Hepatocyte (in vitro differentiated cells): ENCODE measurements at regions not wholly inside any gene's neighbourhood (a gene's known extent, or its start where the extent isn't known, plus 50 kb on each side); places are given as distances from the start of the nearest gene placed in this dataset.

Experiments
- DNase-seq: peaks from one replicate; pipeline ENCODE4 v3.0.0-alpha.2; 2016; ENCODE audit warnings: low spot score
- H2AFZ ChIP-seq: fragments of 200-600 bp; sonication (generic); 2 replicates; pipeline ENCODE4 v1.6.0; 2016; ENCODE audit warnings: antibody characterized with exemption, mild to moderate bottlenecking
- H3K27ac ChIP-seq: fragments of 200-600 bp; sonication (generic); 2 replicates; pipeline ENCODE4 v1.5.1; 2016; ENCODE audit warnings: mild to moderate bottlenecking
- H3K27me3 ChIP-seq: fragments of 200-600 bp; sonication (generic); 2 replicates; pipeline ENCODE4 v1.6.1; 2016
- H3K36me3 ChIP-seq: fragments of 200-600 bp; sonication (generic); replicated peaks from 2 replicates; pipeline ENCODE4 v1.5.1; 2016; ENCODE audit warnings: low read depth; ENCODE audit not compliant: insufficient read depth
- H3K4me1 ChIP-seq: fragments of 200-600 bp; sonication (generic); 2 replicates; pipeline ENCODE4 v1.5.1; 2016; ENCODE audit warnings: mild to moderate bottlenecking, moderate library complexity; ENCODE audit not compliant: insufficient read depth
- H3K4me2 ChIP-seq: fragments of 200-600 bp; sonication (generic); 2 replicates; pipeline ENCODE4 v1.6.0; 2016
- H3K4me3 ChIP-seq: fragments of 200-600 bp; sonication (generic); 2 replicates; pipeline ENCODE4 v1.5.1; 2016; ENCODE audit warnings: mild to moderate bottlenecking
- H3K79me2 ChIP-seq: fragments of 200-600 bp; sonication (generic); 2 replicates; pipeline ENCODE4 v1.6.0; 2017; ENCODE audit warnings: mild to moderate bottlenecking
- H3K9me2 ChIP-seq: fragments of 200-600 bp; sonication (generic); replicated peaks from 2 replicates; pipeline ENCODE4 v1.6.0; 2017; ENCODE audit warnings: mild to moderate bottlenecking; ENCODE audit not compliant: insufficient read depth
- H3K9me3 ChIP-seq: fragments of 200-600 bp; sonication (generic); 2 replicates; pipeline ENCODE4 v1.5.1; 2016; ENCODE audit warnings: low read depth, mild to moderate bottlenecking
- H4K20me1 ChIP-seq: fragments of 200-600 bp; sonication (generic); 2 replicates; pipeline ENCODE4 v1.6.0; 2016; ENCODE audit warnings: mild to moderate bottlenecking; ENCODE audit not compliant: insufficient read depth, poor library complexity, severe bottlenecking
- EZH2 ChIP-seq: fragments of 200-600 bp; sonication (generic); IDR thresholded peaks from 2 replicates; pipeline ENCODE4 v1.6.1; 2016; ENCODE audit warnings: antibody characterized with exemption, mild to moderate bottlenecking, borderline replicate concordance
- EZH2phosphoT487 ChIP-seq: fragments of 200-600 bp; sonication (generic); IDR thresholded peaks from one replicate; pipeline ENCODE4 v1.6.1; 2018; ENCODE audit warnings: antibody characterized with exemption, mild to moderate bottlenecking, low read depth, moderate library complexity; ENCODE audit not compliant: unreplicated experiment, severe bottlenecking
- WGBS: methylation state at CpG from one replicate; pipeline ENCODE4 v1.1.6; 2016; ENCODE audit warnings: low lambda C conversion rate; ENCODE audit errors: missing lambda C conversion rate; 5-methylcytosine and 5-hydroxymethylcytosine counted together
- TF ChIP-seq, protein P1 (sequence below): fragments of 200-600 bp; sonication (generic); IDR thresholded peaks from 2 replicates; pipeline ENCODE4 v1.5.1; 2016; ENCODE audit warnings: antibody characterized with exemption, mild to moderate bottlenecking; ENCODE audit not compliant: poor library complexity

DNA sequence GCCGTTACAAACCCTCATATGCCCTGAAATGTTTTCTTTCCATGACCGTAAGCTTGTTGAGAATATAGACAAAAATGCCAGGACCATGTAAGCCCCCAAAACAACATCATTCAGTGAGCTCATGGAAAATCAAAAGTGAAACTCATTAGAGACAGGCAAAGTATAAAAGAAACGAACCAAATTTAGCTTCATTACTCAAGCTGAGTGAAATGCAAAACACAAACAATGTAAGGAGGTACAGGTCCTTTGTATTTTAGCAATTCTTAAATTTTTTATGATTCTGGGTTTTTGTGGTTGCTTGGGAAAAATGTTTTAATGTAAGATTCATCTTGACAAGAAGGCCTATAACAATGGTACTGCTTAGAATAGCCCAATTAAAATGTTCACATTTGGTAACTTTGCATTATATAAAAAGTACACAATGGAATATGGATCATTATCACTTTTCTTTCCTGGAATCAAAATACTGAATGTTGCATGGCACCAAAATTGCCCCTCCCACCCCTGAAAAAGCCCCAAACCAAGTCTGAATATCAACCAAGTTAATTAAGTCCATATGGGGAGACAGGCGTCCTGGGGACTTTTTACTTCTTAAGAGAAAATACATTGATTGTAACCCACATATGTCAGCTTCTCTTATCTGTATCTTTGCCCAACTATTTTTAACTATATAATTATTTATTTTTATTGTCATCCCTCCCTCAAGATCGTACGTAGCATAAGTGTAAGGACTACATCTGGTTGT is 247.7 kb upstream of the CDIN1 start:
- Histone ChIP-seq H3K9me3 (no peaks in the 10 kb centered on the region), H3K36me3 (no peaks in the 10 kb centered on the region), H3K4me2 (peak overlapping the region; percentile 10), H2AFZ (no peak overlapping the region), H3K4me1 (no peaks in the 10 kb centered on the region), H4K20me1 (no peaks in the 10 kb centered on the region), H3K4me3 (no peak overlapping the region), H3K9me2 (no peaks in the 10 kb centered on the region), H3K27ac (peak overlapping the region; percentile 2), H3K79me2 (no peaks in the 10 kb centered on the region), H3K27me3 (no peaks in the 10 kb centered on the region)
- 68% methylated on average over 6 of the region's 6 CpGs for WGBS
- TF ChIP-seq, protein P1, sequence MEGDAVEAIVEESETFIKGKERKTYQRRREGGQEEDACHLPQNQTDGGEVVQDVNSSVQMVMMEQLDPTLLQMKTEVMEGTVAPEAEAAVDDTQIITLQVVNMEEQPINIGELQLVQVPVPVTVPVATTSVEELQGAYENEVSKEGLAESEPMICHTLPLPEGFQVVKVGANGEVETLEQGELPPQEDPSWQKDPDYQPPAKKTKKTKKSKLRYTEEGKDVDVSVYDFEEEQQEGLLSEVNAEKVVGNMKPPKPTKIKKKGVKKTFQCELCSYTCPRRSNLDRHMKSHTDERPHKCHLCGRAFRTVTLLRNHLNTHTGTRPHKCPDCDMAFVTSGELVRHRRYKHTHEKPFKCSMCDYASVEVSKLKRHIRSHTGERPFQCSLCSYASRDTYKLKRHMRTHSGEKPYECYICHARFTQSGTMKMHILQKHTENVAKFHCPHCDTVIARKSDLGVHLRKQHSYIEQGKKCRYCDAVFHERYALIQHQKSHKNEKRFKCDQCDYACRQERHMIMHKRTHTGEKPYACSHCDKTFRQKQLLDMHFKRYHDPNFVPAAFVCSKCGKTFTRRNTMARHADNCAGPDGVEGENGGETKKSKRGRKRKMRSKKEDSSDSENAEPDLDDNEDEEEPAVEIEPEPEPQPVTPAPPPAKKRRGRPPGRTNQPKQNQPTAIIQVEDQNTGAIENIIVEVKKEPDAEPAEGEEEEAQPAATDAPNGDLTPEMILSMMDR: no peak
- TF ChIP-seq EZH2phosphoT487: no peak
- TF ChIP-seq EZH2: no peak
- DNase-seq: no peak

DNA sequence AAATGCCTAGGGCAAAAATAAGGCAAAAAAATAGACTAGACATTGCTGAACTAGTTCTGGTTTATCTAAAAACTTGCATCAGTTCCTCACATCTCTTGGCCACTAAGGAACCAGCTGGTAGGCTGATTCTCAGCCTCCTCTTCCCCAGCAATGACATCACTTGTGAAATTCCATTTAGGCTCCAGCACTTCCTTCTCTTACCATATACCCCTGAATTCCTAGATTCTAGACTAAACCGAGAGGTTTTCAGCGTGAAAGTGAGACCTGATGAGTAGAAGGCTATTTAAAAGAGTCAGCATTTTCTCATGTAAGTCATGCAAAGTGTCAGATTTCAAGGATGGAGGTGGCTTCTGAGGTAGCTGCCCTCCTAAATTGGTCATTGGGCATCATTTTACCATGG is 247.1 kb upstream of the CDIN1 start:
- no peaks in the 10 kb centered on the region for H3K9me2 ChIP-seq

DNA sequence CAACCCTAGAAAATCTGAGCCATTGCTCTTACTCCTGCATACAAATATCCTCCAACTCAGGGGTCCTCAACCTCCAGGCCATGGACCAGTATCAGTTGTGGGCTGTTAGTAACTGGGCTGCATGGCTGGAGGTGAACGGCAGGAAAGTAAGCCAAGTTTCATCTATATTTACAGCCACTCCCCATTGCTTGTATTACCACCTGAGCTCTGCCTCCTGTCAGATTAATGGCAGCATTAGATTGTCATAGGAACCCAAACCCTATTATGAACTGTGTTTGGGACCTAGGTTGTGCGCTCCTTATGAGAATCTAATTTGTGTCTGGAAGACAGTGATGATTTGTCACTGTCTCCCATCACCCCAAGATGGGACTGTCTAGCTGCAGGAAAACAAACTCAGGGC is 246.5 kb upstream of the CDIN1 start:
- H2AFZ ChIP-seq: no peak overlapping the region
- TF ChIP-seq EZH2phosphoT487 (no peak), EZH2 (no peak)
- TF ChIP-seq, protein P1: no peak
- DNase-seq: no peak
- 100% methylated on average over 2 of the region's 2 CpGs for WGBS
- no peaks in the 10 kb centered on the region for H3K9me2 ChIP-seq
- H3K27me3 ChIP-seq: no peaks in the 10 kb centered on the region
- H4K20me1 ChIP-seq: no peaks in the 10 kb centered on the region
- no peak overlapping the region for H3K27ac ChIP-seq
- H3K79me2 ChIP-seq: no peaks in the 10 kb centered on the region
- H3K9me3 ChIP-seq: no peaks in the 10 kb centered on the region
- no peak overlapping the region for H3K4me3 ChIP-seq
- H3K4me2 ChIP-seq: no peak overlapping the region
- H3K4me1 ChIP-seq: no peaks in the 10 kb centered on the region
- no peaks in the 10 kb centered on the region for H3K36me3 ChIP-seq

More for the DNA sequence above, 247.1 kb upstream of the CDIN1 start:
- no peaks in the 10 kb centered on the region for H3K9me3 ChIP-seq
- H3K27me3 ChIP-seq: no peaks in the 10 kb centered on the region
- no peak overlapping the region for H2AFZ ChIP-seq
- DNase-seq: no peak
- no peak overlapping the region for H3K4me2 ChIP-seq
- no peaks in the 10 kb centered on the region for H3K79me2 ChIP-seq
- no peaks in the 10 kb centered on the region for H3K4me1 ChIP-seq
- H3K4me3 ChIP-seq: no peak overlapping the region
- H3K36me3 ChIP-seq: no peaks in the 10 kb centered on the region
- TF ChIP-seq, protein P1: no peak
- TF ChIP-seq EZH2 (no peak), EZH2phosphoT487 (no peak)
- H3K27ac ChIP-seq: peak overlapping the region; percentile 2
- 68% methylated on average over 2 of the region's 2 CpGs for WGBS
- H4K20me1 ChIP-seq: no peaks in the 10 kb centered on the region

GRCh38 chr15:36334059-36334458 is 245.4 kb upstream of the CDIN1 start:
- Histone ChIP-seq H3K79me2 (no peaks in the 10 kb centered on the region), H3K9me3 (no peaks in the 10 kb centered on the region), H2AFZ (no peak overlapping the region), H3K9me2 (no peaks in the 10 kb centered on the region), H3K4me3 (no peak overlapping the region), H3K4me1 (no peaks in the 10 kb centered on the region), H3K36me3 (no peaks in the 10 kb centered on the region), H4K20me1 (no peaks in the 10 kb centered on the region), H3K27ac (no peak overlapping the region), H3K4me2 (no peak overlapping the region), H3K27me3 (no peaks in the 10 kb centered on the region)
- TF ChIP-seq, protein P1: no peak
- TF ChIP-seq EZH2: no peak
- no peak for TF ChIP-seq EZH2phosphoT487
- DNase-seq: no peak
- 26% methylated on average over 3 of the region's 3 CpGs for WGBS
